ENCODE measurements at regions not wholly inside any gene's neighbourhood (a gene's known extent, or its start where the extent isn't known, plus 50 kb on each side); places are given as distances from the start of the nearest gene placed in this dataset.
"Not testable (repeated sequence)": the region's sequence is repeated elsewhere in the genome, so short reads cannot be mapped to it uniquely, and the experiment has no call there.

DNA sequence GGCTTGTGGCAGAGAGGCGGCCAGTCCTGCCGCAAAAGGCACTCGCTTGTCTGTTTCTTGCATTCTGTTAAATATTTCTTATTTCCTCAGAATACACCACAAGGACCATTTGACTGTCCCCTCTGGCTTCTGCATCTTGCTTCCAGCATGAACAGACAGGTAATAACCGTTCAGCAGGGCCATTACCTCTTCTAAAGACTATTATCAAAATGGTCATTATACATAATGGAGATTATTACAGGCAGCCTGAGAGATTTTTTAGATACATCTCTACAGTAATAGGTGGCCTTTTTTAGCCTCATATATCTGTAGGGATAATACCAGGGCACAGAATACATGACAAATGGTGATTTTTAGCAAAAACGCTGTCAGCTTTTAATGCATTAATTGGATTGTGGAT is 382.0 kb downstream of the PSAT1 start:
- no peak for DNase-seq

DNA sequence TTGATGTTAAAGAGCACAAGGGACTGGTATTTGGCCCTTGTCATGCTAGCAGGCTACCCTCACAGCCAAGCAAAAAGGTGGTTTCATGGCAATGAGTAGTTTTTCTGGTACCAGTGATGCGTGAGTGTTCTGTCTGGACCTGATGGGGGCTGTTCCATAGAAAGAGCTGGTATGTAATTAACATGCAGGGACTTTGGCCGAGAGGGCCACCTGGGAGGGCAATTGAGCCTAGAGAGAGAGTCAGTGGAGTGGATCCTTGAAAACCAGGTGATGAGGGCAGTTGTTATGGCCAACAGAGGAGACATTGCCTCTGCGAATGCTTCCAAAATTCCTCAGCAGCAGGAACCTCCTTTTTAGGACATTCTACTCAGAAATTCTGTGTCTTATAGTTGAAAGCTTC is 383.3 kb downstream of the PSAT1 start:
- DNase-seq, result no peak

DNA sequence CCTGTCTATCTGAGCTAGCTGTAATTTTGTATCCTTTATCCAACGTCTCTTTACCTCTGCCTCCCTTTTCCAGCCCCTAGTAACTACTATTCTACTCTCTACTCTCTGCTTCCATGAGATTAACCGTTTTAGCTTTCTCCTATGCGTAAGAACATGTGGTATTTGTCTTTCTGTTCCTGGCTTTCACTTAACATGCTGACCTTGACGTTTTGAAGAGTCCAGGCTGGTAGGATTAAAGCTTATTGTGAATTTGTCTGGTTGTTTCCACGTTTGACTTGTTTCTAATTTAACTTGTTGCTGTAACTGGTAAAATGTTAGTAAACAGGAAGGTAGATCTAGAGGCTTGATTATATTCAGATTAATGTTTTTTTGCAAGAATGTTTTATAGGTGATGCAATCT is 385.3 kb downstream of the PSAT1 start:
- no peak for DNase-seq

DNA sequence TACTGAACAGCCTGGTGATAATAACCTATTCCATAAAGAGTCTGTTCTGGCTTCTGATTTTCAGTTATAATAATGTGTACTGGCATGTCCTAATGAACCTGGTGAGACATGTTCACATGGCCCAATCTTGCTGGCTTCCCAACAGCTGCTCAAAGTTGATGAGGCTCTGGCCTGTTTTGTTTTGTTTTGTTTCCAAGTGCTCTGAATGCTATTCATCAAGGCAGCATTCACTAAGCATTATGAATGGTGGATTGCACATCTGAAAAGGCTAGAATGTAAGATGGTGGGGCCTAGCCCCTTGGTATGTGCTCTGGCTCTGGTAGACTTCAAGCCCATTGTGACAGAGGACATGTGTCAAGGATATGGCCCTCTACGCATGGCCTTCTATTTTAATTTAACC is 388.5 kb downstream of the PSAT1 start:
- DNase-seq, result no peak

DNA sequence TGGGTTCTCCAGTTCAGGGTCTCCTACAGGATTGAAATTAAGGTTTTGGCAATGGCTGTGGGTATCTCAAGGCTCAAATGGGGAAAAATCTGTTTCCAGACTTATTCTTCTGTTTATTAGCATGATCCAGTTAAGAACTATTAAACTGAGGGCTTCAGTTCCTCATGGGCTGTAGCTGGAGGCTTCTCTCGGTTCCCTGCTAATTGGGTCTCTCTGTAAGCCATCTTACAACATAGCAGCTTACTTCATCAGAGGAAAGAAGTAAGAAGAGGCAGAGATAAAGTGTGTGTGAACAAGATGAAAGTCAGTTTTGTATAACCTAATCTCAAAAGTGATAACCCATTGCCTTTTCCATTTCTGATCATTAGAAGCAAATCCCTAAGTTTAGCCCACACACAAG is 391.9 kb downstream of the PSAT1 start:
- DNase-seq, result no peak

DNA sequence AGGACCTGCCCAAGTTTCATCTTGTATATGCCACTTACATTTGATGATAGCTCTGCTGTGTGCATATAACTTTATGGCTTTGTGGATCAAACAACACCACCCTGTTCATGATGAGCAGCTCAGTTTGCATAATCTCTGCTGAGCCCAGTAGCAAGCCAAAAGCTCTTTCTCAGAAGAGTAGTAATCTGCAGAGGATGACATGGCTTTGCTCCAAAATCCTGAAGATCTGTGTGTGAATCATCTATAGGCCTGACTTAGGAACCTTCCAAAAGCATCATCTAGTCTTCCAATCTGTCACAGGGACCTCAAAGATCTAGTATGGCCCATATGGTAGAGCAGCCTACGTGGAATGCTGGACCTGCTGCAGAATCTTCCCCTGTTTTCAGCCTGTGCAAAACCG is 394.6 kb downstream of the PSAT1 start:
- no peak for DNase-seq

DNA sequence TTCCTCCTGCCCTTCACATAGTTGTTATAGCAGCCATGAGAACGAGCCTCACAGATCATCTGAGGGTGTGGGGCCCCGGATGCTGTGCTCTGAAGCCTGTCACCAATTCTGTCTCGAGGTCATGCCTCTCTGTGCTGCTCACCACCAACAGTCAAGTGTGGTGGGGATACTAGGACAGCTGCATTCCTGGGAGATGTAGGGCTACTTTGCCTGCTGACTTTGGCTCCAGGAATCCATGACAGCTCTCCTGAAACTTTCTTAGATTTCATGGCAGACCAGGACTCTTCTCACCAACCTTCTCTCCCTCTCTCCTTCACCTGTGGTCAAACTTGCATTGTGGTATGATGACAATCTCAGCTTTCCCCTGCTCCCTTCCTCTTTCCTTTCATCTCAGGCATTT is 395.9 kb downstream of the PSAT1 start:
- no peak for DNase-seq

DNA sequence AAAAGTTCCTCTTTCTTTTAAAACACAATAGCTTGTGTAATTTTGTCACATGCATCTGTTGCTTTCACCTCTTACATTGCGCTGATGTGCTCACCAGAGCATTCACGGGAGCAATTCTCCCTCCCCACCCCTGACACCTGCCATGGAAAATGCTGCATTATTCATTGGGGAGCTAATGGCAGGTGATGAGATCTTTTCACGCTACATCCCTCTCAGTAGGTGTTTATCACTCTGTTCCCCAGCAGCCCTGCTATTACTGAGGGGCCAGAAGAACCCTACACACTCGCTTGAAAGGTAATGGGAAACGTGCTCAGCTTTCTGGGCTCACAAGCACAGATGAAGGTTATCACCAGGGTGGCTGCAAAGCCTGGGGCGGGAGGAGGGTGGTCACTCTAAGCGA is 398.0 kb downstream of the PSAT1 start:
- DNase-seq, result no peak

DNA sequence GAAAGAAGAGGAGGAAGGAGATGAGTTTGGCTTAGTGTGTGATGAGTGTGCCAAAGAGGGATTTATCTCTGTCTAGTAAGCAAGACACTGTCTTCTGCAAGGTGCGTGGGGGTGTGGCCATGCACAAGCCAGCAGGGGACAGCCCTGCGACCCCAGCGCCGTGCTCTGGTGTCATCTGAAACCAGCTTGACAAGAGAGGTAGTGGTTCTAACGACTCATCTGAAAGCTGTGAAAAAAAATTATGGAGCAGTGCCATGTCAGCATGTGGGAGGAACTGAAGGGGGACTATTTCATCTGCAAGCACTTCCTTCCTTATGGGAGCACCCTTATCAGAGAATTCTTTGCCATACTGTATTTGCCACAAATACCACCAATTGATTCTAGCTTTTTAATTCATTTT is 398.6 kb downstream of the PSAT1 start:
- DNase-seq, result no peak

DNA sequence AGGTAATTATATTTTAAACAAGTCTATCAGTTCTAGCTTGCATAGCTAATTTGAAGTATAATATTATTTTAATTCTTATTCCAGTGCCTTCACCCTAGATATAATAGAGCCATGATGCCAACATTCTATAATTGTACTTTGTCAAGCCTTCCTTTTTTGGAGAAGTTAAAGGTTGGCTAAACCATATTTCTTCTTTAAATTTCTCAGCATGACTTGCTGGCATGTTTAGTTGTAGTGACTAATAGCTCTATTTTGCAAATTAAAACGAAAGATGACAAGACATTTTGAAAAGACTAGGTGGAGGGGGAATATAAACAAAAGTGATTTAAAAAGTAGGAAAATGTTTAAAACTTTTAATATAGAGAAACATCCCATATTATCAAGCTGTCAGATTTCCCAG is 400.7 kb downstream of the PSAT1 start:
- DNase-seq, result no peak

DNA sequence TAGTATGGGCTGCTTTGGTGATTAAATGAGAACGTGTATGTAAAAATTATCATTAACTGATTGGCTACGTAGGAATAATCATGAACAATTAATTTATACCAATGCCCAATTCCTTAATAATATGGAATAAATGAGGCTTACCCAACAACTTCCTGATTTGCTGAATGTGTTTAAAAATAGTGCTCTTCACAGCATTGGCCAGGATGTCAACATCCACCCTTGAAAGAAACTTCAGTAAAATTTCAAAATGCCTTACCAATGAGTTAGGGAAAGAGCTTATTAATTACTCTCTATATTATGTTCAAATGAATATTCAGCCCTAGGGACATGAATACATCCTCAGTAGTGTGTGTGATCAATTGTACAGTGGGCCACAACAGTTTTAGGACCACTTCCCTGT is 401.4 kb downstream of the PSAT1 start:
- DNase-seq, result no peak

DNA sequence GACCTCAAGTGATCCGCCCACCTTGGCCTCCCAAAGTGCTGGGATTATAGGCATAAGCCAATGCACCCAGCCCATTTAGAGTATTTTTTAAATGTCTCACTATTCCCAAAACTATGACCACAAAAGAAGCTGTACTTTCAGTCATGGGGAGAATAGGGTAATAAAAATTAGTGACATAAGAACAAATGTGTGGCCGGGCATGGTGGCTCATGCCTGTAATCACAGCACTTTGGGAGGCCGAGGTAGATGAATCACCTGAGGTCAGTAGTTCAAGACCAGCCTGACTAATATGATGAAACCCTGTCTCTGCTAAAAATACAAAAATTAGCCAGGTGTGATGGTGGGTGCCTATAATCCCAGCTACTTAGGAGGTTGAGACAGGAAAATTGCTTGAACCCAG is 402.3 kb downstream of the PSAT1 start:
- not testable (repeated sequence) for DNase-seq

DNA sequence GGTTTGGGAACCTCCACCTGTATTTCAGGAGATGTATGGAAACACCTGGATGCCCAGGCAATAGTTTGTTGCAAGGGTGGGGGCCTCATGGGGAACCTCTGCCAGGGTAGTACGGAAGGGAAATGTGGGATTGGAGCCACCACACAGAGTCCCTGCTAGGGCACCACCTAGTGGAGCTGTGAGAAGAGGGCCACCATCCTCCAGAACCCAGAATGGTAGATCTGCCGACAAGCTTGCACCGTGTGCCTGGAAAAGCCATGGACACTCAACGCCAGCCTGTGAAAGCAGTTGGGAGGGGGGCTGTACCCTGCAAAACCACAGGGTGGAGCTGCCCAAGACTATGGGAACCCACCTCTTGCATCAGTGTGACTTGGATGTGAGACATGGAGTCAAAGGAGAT is 407.2 kb downstream of the PSAT1 start:
- DNase-seq, result not testable (repeated sequence)

DNA sequence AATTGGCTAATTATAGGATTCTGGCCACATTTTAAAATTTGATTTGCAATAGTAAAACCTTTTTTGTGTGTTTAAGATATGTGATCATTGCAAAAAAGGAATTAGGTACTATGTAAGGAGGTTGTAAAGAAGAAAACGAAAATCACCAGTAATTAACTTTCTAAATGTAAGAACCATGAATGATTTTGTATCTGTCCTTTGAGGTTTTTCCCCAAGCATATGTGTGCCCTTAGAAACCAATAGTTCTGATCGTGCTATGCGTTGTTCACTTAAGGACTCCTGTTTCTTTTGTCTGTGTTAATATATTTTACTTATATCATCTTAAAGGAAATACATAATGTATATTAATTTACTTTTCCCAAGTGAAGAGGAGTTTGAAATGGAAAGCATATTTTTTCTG is 410.2 kb downstream of the PSAT1 start:
- no peak for DNase-seq

DNA sequence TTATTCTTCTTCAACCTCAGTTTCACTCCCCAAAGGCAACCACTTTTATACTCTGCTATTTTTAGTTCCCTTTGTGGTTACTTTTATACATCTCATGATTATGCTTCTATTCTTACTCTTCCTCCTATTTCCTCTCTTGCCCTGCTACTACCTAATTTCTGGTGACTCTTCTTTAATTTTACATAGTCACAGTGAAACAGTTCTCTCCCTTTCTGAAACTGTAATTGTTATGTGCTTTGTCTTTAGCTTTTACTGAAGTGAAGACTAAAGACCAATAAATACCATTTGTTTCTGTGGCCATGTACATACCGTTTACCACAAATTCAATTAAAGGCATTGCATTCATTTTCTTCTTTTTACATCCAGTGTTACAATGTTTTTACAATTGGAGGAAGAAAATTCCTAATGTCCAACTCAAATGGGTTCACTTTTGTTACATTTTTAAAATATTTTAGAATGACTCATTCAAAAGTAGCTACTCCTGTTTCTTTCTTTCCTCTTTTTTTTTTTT is 410.6 kb downstream of the PSAT1 start:
- DNase-seq, result no peak

DNA sequence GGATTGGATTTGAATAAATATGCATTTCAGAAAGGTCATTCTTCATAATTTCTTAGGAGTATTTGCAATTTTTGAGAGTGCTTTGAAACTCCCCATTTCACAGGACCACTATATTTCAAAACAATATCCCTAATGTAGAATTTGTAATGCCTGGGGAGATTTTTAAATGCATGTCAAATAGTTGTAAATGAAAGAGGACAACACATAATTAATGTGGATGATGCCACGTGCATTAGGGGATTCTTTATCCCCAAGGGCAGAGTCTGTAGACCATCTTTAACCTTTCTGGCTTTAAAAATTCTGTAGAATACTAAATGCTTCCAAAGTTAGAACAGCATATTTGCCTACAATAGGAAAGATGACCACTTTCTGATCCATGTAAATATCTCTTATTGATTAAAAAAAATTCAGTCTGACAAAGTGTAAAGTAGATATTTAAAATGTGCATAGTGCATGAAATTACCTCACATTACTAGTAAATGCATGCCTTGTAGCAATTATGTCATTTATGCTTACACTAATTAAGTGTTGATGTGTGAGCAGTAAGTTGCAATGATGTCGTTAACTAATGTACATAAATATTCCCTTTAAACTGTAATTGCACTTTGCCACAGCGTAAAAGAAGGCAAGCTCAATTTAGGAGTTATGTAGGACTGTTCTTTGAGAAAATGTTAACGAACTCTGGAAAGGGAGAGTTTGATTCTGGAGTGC is 416.1 kb downstream of the PSAT1 start:
- no peak for DNase-seq

DNA sequence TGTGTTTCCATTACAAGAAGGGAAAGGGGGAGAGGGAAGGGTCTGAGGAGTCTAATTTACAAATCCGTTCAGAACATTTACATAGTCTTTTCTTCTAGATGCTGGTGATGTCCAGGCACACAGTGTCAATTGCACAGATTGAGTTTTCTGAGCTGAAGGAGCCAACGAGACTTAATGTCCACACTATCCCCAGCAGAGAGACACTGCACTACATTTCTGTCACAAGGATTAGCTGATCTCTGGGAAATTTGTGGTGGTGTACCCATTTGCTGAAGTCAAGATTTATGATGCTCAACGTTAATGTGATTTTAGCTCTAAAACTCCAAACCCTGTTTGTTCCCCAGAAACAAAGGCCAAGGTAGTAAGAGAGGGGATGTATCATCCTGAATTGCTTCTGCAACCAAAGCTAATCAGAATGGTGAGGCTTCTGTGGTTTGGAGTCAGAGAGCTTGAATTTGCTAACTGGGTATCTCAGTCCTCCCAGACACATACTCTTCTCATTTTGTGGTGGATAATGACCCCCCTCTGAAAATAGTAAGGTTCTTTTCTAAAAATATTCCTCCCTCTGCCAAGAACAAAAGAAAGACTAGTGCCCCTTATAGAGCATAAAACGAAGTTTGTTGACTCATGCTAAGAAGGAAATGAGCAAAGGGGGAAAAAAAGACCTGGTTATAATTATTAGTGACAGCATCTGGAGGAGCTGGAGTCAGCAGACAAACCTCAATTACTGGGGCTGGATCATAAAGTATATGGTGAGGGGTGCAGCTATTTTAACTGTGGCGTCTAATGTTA is 416.9 kb downstream of the PSAT1 start:
- no peak for DNase-seq

DNA sequence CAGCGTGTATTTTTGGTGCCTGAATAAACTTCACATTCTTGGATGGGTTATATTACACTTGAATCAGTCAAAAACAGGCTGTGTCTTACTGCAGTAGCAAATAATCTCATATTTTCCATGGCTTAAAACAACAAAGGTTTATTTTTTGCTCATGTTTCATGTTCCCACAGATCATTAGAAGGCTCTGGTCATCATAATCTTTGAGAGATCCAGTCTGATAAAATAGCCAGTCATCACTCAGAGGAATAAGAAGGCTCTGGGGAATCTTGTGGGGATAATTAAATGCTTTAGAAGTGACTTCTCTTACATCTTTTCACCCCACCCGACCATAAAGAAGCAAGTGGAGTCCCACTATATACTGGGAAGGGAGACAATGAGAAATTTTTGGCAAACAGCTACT is 417.7 kb downstream of the PSAT1 start:
- no peak for DNase-seq

DNA sequence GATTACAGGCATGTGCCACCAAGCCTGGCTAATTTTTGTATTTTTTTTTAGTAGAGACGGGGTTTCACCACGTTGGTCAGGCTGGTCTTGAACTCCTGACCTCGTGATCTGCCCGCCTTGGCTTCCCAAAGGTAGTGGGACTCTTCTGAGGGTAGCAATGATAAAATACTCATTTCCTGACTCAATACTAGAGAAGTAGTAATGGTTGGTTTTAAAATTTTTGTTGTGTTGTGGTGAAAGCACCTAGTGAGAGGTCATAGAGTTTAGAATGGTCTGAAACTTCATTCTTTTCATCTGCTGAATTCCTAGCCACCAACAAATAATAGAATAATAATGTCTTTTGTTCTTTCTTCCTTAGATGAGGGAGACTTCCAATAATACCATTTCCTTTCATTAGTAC is 422.1 kb downstream of the PSAT1 start:
- not testable (repeated sequence) for DNase-seq

DNA sequence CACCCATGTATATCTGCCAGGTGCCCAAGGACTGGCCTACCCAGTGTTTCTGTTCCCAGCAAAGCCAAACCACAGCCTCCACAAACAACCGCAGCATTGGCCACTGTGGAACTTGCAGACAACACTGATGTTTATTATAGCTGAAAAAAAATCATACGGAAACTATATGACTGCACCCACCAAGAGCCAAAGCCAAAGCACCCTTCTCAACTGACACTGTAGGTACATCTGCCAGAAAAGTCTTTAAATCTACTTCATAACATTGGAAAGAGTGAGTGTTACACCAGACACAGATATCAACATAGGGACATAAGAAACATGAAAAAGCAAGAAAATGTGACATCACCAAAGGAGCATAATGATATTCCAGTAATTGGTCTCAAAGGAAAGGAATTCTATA is 428.0 kb downstream of the PSAT1 start:
- DNase-seq, result no peak

DNA sequence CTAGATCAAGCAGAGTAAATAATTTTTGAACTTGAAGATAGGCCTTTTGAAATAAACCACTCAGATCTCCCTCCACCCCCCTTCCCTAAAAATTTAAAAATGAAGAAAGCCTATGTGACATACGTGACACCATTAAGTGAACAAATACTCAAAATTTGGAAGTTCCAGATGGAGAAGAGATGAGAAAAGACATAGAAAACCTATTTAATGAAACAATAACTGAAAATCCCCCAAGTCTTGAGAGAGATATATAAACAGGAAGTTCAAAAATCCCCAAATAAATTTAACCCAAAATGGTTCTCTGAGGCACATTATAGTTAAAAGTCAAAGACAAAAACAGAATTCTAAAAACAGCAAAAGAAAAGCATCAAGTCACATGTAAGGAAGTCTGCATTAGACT is 428.6 kb downstream of the PSAT1 start:
- no peak for DNase-seq

DNA sequence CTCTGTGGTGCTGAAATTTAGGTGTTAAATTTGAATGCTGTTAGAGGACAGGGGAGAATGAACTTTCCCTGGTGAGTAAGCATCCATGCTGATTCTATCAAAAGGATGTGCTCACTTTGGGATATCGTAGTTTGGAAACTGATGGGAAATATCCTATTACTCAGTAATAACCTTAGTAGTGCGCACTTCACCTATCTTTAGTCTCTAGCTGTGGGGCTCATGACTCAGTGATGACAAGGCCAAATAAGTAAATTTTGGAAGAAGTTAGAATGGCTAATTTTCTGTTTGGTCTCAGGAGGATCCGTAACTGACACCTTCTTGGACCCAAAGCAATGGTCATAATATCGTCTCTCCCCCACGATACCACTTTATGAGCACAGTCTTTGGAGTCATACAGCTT is 448.4 kb downstream of the PSAT1 start:
- DNase-seq, result no peak

DNA sequence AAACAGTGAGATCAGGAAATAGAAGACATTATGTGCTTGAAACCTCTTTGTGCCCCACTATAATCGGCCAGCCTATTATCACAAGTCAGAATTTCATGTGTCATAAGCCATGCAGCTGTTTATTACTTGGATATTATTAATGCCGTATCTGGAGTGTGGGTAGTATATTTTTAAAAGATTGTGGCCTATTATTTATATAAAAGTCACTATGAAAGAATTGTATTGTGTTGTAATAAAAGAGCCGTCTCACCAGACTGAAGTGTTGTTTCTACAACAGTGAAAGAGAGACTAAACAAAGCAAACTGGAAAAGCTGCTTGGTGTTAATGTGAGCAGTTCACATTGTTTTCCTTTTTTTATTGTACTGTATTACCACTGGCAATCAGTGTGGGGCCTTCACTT is 449.1 kb downstream of the PSAT1 start:
- DNase-seq, result no peak

DNA sequence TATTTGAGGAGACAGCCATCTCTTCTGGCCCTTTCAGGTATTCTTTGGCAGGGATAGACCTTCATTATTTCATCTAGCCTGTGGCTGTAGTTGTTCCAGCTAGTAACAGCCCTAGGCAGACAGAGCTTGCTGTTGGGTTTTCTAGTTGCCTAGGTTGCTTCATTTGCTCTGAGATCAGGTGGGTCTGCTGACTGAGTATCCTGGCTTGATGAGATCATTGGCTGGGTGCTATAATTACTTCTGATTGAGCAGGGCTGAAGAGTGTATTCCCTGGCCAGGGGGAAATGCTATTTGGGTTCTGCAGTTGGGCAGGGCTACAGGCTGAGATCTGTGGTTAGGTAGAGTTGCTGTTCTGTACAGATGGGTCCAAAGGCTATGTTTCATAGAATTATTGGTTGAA is 456.1 kb downstream of the PSAT1 start:
- DNase-seq, result no peak

All from CD4-positive, alpha-beta T cell treated with Interleukin-17A for 4 hours (primary cell).